ENCODE measurements at regions not wholly inside any gene's neighbourhood (a gene's known extent, or its start where the extent isn't known, plus 50 kb on each side); places are given as distances from the start of the nearest gene placed in this dataset.

- TF ChIP-seq CTCF (IDR thresholded peaks at IDR 0.05) (no peak), POLR2A (IDR thresholded peaks at IDR 0.05) (no peak)
Observed at GRCh38 chr5:152104211-152104610, 179.6 kb upstream of the GLRA1 start.

Data from esophagus squamous epithelium (tissue), 4 donors.